Choroid plexus epithelial cell (primary cell): ENCODE measurements at regions not wholly inside any gene's neighbourhood (a gene's known extent, or its start where the extent isn't known, plus 50 kb on each side); places are given as distances from the start of the nearest gene placed in this dataset.

Experiments used
- DNase-seq: peaks from one replicate; pipeline ENCODE4 v3.0.0-alpha.2; 2010; ENCODE audit warnings: low read depth
- H3K4me3 ChIP-seq: 2 replicates; pipeline ENCODE4 v1.5.1; 2011; ENCODE audit warnings: low read depth, mild to moderate bottlenecking, control low read depth, low read length, moderate library complexity
- CTCF ChIP-seq: conservative IDR thresholded peaks from 2 replicates; pipeline ENCODE4 v1.5.1; 2011; ENCODE audit warnings: low read depth, mild to moderate bottlenecking, control low read depth, inconsistent platforms, low read length, moderate library complexity

- no peak overlapping the region for H3K4me3 ChIP-seq
- no peak for DNase-seq
- TF ChIP-seq CTCF, result no peak
These were observed 128.5 kb upstream of the DST start for GRCh38 chr6:56771189-56771588.

GRCh38 chr6:56770011-56770520 lies 127.4 kb upstream of the DST start:
- no peak for DNase-seq
- no peak for TF ChIP-seq CTCF
- no peak overlapping the region for H3K4me3 ChIP-seq

GRCh38 chr6:56767892-56768531 lies 125.3 kb upstream of the DST start:
- DNase-seq, result peak; percentile 52
- no peak overlapping the region for H3K4me3 ChIP-seq
- TF ChIP-seq CTCF, result peak; percentile 42

GRCh38 chr6:56767435-56767834 lies 124.7 kb upstream of the DST start:
- no peak for TF ChIP-seq CTCF
- H3K4me3 ChIP-seq, result no peak overlapping the region
- DNase-seq, result no peak

GRCh38 chr6:56766806-56767178 lies 124.1 kb upstream of the DST start:
- DNase-seq, result peak; percentile 90
- no peak for TF ChIP-seq CTCF
- no peak overlapping the region for H3K4me3 ChIP-seq

GRCh38 chr6:56766139-56766805 lies 123.6 kb upstream of the DST start:
- no peak overlapping the region for H3K4me3 ChIP-seq
- TF ChIP-seq CTCF, result no peak
- no peak for DNase-seq

GRCh38 chr6:56765494-56765893 lies 122.8 kb upstream of the DST start:
- TF ChIP-seq CTCF, result no peak
- no peak for DNase-seq
- H3K4me3 ChIP-seq, result no peak overlapping the region
